GM12865 (cell line): ENCODE measurements at regions not wholly inside any gene's neighbourhood (a gene's known extent, or its start where the extent isn't known, plus 50 kb on each side); places are given as distances from the start of the nearest gene placed in this dataset.

Experiments
- DNase-seq: peaks from one replicate; pipeline ENCODE4 v3.0.0; 2010; ENCODE audit warnings: low read depth
- H3K4me3 ChIP-seq: 2 replicates; pipeline ENCODE4 v1.5.1; 2011; ENCODE audit warnings: mild to moderate bottlenecking, low read depth, low read length, control low read depth
- CTCF ChIP-seq: IDR thresholded peaks from 2 replicates; pipeline ENCODE4 v1.5.1; 2011; ENCODE audit warnings: low read length, control low read depth, low read depth, inconsistent platforms; ENCODE audit not compliant: insufficient read depth; ENCODE audit errors: missing control alignments

- TF ChIP-seq CTCF = no peak
- no peak overlapping the region for H3K4me3 ChIP-seq
- DNase-seq = no peak
Measured at GRCh38 chr1:70627910-70628309, 216.8 kb downstream of the CTH start.

- TF ChIP-seq CTCF = no peak
- no peak overlapping the region for H3K4me3 ChIP-seq
- DNase-seq = no peak
Measured at GRCh38 chr1:70628973-70629372, 217.9 kb downstream of the CTH start.

GRCh38 chr1:70633004-70633403, 221.9 kb downstream of the CTH start:
- no peak for DNase-seq
- no peak overlapping the region for H3K4me3 ChIP-seq
- no peak for TF ChIP-seq CTCF

- no peak for DNase-seq
- no peak for TF ChIP-seq CTCF
- no peak overlapping the region for H3K4me3 ChIP-seq
Measured at GRCh38 chr1:70635868-70636267, 224.8 kb downstream of the CTH start.

GRCh38 chr1:70641868-70642267, 230.8 kb downstream of the CTH start:
- no peak for TF ChIP-seq CTCF
- no peak for DNase-seq
- no peak overlapping the region for H3K4me3 ChIP-seq

GRCh38 chr1:70656361-70656760, 245.3 kb downstream of the CTH start:
- H3K4me3 ChIP-seq = no peak overlapping the region
- TF ChIP-seq CTCF = no peak
- DNase-seq = no peak

GRCh38 chr1:70659891-70660290, 248.8 kb downstream of the CTH start:
- TF ChIP-seq CTCF = no peak
- H3K4me3 ChIP-seq = no peak overlapping the region
- DNase-seq = no peak
